Limb (tissue), 2 donors: ENCODE measurements at regions not wholly inside any gene's neighbourhood (a gene's known extent, or its start where the extent isn't known, plus 50 kb on each side); places are given as distances from the start of the nearest gene placed in this dataset.
A peak's percentile ranks its signal among the peaks of the same experiment; 100 is the strongest.
"Not testable (repeated sequence)": the region's sequence is repeated elsewhere in the genome, so short reads cannot be mapped to it uniquely, and the experiment has no call there.

ENCODE experiments used
- DNase-seq, 2 donors: peaks; one replicate each; pipeline ENCODE4 v3.0.0-alpha.2; 2016; ENCODE audit errors: extremely low spot score in 2 of 2

GRCh38 chr7:159335181-159335926 is 190.7 kb upstream of the VIPR2 start:
- peak in 1 of 2 donors; percentile 36 for DNase-seq

GRCh38 chr7:159332854-159333479 is 188.3 kb upstream of the VIPR2 start:
- not testable (repeated sequence) for DNase-seq

GRCh38 chr7:159331462-159331861 is 186.8 kb upstream of the VIPR2 start:
- no peak for DNase-seq

GRCh38 chr7:159329818-159330378 is 185.2 kb upstream of the VIPR2 start:
- DNase-seq = no peak

- DNase-seq = no peak
These were observed 183.4 kb upstream of the VIPR2 start for GRCh38 chr7:159328096-159328495.

- no peak for DNase-seq
These were observed 178.7 kb upstream of the VIPR2 start for GRCh38 chr7:159323359-159323758.

- no peak for DNase-seq
These were observed 176.6 kb upstream of the VIPR2 start for GRCh38 chr7:159321278-159321677.

- DNase-seq = no peak
These were observed 174.2 kb upstream of the VIPR2 start for GRCh38 chr7:159318682-159319351.

GRCh38 chr7:159317294-159317693 is 172.6 kb upstream of the VIPR2 start:
- no peak for DNase-seq

- no peak for DNase-seq
These were observed 166.5 kb upstream of the VIPR2 start for GRCh38 chr7:159311172-159311494.

GRCh38 chr7:159310457-159311171 is 165.9 kb upstream of the VIPR2 start:
- no peak for DNase-seq

GRCh38 chr7:159309214-159309613 is 164.5 kb upstream of the VIPR2 start:
- DNase-seq = not testable (repeated sequence)

GRCh38 chr7:159306012-159306411 is 161.3 kb upstream of the VIPR2 start:
- no peak for DNase-seq

GRCh38 chr7:159305185-159305584 is 160.5 kb upstream of the VIPR2 start:
- not testable (repeated sequence) for DNase-seq

GRCh38 chr7:159303510-159303909 is 158.8 kb upstream of the VIPR2 start:
- DNase-seq = not testable (repeated sequence)

- DNase-seq = no peak
These were observed 151.5 kb upstream of the VIPR2 start for GRCh38 chr7:159296093-159296681.

- DNase-seq = not testable (repeated sequence)
These were observed 141.8 kb upstream of the VIPR2 start for GRCh38 chr7:159286487-159286886.

GRCh38 chr7:159281573-159281972 is 136.9 kb upstream of the VIPR2 start:
- no peak for DNase-seq

- no peak for DNase-seq
These were observed 135.3 kb upstream of the VIPR2 start for GRCh38 chr7:159280008-159280407.

GRCh38 chr7:159272739-159273138 is 128.1 kb upstream of the VIPR2 start:
- DNase-seq = no peak

- no peak for DNase-seq
These were observed 127.1 kb upstream of the VIPR2 start for GRCh38 chr7:159271781-159272180.
